HG03135 (cell line): ENCODE measurements at regions not wholly inside any gene's neighbourhood (a gene's known extent, or its start where the extent isn't known, plus 50 kb on each side); places are given as distances from the start of the nearest gene placed in this dataset.

Experiments used
- ATAC-seq: cut with Tn5 transposase; IDR thresholded peaks from one replicate; pipeline ENCODE4 v1.9.1; 2021; ENCODE audit warnings: mild to moderate bottlenecking, moderate library complexity; ENCODE audit not compliant: unreplicated experiment

DNA sequence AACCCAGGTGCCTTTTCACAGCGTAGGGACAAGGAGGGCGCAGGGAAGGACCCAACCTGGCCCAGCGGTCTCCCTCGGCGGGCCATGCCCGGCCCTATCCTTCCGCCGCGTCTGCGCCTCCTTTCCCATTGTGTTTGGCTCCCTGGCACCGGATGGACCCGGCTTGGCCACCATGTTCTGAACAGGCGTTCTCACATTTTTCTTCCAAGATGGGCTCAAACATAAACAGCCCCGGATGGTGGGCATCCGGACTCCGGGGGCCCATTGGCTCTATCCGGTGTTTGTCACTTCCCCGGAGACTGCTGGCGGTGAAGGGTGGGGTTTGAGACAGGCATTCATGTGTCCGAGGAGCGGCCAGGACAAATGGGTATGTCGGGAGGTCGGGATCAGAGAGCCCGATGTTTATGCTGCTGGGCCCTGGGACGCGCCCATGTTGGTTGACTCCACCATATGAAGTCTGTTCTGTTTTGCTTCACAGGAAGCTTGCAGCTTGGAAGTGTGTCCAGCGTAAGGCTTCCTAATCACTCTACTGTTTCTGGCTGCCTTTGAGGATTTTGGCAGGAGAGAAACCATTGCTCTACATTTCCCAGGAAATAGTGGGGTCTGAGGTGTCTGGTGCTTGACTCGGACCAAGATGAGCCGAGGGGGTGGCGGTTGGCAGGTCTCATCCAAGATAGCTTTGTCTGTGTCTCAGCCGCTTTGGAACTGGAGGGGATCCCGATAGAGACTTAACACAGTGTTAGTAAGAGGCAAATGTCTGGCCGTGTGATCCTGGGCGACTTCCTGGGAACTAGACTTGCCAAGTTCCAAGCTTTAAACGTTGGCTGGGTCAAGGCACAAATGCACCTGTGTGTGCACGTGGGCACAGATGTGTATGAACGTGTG lies 188.3 kb downstream of the IRF8 start:
- ATAC-seq = no peak

DNA sequence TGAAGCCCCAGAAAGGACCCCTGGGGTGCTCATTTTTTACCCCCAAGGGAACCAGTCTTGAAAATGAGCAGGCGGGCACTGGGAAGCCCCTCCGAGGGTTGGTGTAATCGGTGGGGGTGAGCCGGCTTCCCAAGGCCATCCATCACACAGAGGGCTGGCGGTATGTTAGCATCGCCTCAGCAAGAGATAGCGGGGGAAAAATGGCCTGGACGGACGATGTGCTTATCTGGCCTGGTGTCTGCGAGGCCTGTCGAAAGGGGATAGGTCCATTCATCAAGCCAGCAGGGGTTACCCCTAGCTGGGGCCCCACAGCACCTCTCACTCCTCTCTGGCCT lies 188.9 kb downstream of the IRF8 start:
- no peak for ATAC-seq

- ATAC-seq = no peak
Measured at GRCh38 chr16:86088287-86088686, 189.3 kb downstream of the IRF8 start.

DNA sequence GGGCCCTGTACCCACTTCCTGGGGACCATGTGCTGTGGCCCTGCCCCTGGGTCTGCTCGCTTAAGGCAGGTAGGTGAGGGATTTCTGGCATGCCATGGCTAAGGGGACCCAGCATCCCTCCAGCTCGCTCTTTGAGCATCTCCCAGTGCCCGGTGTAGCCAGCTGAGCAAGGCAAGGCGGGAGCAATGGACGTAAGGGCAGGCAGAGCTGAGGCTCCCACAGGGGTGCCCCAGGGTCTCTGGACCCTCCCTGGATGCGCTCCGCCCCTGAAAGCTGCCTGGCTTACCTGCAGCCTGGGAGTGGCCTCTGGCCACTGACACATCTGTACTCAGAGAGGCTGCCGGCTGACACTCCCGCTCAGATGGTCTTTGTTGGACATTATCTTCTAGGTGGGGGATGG lies 189.9 kb downstream of the IRF8 start:
- no peak for ATAC-seq

DNA sequence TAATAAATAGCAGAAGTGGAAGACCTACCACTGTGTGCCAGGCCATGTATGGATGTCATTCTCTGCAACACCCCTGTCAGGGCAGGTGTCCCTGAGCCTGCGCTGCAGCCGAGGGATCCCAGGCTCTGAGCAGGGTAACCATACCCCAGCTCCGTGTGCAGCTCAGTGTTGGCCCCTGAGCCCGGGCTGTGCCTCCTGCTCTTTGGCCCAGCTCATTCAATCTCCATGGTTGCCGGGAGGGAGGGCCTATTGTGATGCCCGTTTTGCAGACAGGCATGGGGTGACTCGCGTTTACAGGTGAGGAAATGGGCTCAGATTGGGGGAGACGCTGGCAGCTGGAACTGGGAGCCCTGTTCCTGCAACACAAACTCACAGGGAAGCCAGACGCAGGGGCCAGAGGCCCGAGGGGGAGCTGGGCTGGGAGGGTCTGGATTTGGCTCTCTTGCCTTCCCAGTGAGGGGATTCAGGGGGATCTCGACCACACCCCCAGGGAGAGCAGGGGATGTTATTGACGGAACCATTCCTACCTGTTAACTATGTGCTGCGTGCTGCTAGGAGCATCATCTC lies 190.5 kb downstream of the IRF8 start:
- ATAC-seq = no peak

DNA sequence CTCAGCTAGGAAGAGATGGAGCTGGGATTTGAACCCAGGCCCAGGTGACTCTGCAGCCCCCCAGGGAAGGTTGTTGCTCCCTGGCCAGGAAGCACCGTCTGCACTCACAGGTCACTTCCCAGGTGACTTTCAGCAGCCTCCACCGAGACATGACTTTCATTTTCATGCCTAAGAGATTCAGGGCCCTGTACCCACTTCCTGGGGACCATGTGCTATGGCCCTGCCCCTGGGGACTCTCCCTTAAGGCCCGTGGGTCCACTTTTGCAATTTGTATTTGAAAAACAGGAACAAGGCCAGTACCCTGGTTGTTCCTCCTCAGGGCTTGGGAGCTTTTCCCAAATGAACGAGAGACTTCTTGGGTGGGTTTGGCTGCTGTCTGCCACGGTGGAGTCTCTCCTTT lies 191.0 kb downstream of the IRF8 start:
- no peak for ATAC-seq

DNA sequence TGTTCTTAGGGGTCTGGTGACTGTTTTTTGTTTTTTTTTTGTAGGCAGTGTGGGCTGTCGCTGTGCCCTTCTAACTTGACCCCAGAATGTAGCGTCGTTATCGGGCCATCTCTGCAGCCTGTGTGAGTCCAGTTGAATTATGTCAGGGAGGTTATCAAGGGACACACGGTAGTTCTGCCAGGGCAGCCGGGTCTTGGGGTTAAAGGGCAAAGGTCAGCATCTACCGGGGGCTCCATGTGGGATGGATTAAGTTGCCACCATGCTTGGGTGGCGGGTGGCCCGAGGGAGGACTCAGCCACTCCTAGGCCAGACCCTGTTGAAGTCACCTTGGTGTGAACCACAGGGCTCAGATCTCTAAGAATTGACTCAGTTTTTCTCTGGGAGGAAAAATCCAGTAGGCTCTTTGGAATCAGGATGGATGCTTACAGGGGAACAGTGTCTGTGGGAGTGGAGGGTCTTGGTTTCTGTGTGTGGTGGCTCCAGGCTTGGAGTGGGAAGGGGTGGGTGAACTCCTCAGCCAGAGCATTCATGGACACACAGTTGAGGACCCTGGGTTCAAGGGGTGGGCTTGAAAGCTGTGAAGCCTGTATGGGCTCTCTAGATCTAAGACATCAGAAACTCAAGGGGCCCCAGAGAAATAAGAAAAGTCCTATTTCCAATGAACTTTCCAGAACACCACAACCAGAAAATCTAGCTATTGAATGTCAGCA lies 191.7 kb downstream of the IRF8 start:
- ATAC-seq = no peak

GRCh38 chr16:86091976-86092375 lies 193.0 kb downstream of the IRF8 start:
- ATAC-seq = no peak

- no peak for ATAC-seq
Measured at GRCh38 chr16:86092586-86093480, 193.9 kb downstream of the IRF8 start.

DNA sequence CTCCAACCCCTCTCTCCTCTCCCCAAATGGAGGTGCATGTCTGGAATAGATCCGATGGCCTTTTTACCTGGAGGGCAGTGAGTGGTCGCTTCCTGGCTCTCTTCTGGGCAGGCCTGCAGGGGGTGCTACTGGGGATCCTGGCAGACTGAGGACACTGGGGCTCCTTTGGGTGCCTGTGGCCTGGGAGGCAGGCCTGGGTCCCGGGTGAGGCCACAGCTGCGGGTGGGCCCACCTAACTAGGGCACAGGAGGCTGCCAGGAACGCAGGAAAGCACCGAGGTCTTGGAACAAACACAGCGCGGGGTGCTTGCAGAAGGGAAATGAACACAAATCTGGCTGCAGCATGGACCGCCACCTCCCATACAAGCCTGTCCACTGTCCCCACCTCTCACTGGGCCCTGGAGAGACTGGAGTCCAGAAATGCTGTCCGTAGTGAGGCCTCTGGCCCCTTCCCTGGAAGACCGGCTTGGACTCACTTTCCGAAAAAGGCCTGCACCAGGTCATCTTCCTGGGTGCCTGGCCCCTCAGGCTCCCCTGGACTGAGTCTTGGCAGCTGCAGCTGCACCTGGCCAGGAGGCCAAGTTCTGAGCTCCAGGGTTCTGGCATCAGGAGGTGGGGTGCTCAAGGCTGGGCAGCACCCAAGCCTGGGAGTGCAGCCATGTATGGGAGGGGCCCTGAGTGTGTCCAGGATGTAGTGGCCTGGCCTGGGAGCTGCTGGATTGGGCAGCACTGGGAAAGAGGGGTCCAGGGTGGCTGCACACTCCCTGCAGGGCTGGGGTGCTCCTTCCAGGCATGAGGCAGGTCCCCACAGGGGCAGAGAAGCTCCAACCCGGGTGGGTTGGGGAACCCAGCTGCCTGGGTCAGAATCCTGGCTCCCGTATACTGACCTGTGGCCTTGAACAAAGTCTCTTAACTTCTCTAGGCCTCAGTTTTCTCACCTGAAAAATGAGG lies 195.1 kb downstream of the IRF8 start:
- no peak for ATAC-seq

DNA sequence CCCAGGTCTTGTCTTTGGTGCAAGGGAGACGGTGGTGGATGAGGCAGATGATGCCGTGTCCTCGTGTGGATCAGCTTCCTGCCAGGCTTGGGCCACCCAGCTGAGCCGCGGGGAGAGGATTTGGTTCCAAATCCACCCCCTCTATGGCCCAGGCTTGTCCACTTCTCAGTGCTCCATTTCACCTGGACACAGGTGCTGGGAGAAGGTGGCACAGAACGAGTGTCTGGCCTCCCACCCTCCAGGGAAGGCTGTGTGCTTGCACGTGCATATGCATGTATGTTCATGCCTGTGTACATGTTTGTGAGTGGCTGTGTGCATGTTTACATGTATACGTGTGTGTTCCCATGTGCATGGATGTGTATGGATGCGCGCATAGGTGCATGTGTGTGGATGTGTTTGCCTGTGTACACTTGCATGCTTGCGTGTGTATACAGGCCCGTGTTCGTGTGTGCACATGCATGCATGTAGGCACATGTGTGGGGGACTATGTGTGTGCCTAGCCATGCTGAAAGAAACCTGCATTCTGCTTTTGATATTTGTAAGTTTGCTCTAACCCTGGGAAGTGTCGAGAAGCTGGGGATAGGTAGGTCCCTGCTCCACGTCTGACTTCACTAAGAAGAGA lies 196.3 kb downstream of the IRF8 start:
- ATAC-seq = no peak

DNA sequence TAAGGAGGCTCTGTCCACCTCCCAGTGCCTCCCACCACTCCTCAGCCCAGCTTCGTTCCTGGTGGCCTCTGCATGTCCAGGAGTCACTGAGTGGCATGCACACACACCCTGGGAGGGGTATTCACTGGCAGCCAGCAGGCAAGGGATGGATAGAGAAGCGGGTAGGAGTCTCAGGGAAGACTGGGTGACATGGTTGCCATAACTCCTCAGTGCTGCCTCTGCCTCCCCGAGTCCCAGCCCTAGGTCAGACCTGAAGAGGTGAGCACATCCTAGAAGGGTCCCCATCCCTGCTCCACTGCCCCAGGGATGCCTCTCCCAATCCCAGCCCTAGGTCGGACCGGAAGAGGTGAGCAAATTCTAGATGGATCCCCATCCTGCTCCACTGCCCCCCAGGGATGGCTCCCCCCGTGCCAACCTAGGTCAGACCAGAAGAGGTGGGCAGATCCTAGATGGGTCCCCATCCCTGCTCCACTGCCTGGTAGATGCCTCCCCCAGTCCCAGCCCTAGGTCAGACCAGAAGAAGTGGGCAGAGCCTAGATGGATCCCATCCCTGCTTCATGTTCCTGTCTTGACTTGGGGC lies 197.0 kb downstream of the IRF8 start:
- no peak for ATAC-seq

GRCh38 chr16:86096850-86097249 lies 197.9 kb downstream of the IRF8 start:
- no peak for ATAC-seq

- ATAC-seq = no peak
Measured at GRCh38 chr16:86099326-86099725, 200.4 kb downstream of the IRF8 start.

- no peak for ATAC-seq
Measured at GRCh38 chr16:86100205-86101136, 201.5 kb downstream of the IRF8 start.

DNA sequence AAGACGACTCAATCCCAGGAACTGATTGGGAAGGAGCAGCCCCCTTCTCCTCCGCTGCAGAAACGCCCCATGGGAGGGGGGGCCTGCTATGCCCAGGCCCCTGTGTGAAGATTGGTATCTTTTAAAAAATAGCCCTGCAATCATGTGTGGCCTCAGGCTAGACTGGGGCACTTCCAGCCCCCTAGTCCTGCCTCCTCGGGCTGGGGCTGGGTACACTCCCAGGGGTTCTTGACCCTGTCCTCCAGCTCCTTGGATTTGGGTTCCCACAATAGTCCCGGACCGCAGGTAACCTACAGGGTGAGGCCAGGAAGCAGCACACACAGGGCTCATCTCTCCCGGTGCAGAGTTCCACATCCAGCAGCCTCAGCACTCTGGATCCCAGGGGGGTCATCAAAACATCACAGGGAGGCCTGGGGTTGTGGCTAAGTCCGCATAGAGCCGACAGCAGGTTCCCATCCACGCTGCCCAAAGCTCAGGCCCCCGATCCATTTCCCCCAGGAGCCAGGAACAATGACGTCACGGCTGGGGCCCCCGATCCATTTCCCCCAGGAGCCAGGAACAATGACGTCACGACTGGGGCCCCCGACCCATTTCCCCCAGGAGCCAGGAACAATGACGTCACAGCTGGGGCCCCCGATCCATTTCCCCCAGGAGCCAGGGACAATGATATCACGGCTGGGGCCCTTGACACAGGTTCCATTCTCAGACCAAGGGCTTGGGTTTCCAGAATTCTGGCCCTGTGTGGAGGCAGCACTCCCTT lies 202.4 kb downstream of the IRF8 start:
- ATAC-seq = no peak

DNA sequence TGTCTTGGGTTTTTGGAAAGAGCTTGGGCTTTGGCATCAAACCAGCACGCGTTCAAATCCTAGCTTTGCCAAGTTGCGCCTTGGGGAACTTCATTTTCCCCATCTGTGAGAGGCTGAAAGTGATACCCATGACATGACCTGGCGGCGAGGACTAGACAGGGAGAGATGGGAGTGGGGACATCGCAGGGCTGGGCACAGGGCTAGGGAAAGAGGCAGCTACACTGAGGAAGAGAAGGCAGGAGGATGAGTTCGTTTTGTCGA lies 202.9 kb downstream of the IRF8 start:
- no peak for ATAC-seq

DNA sequence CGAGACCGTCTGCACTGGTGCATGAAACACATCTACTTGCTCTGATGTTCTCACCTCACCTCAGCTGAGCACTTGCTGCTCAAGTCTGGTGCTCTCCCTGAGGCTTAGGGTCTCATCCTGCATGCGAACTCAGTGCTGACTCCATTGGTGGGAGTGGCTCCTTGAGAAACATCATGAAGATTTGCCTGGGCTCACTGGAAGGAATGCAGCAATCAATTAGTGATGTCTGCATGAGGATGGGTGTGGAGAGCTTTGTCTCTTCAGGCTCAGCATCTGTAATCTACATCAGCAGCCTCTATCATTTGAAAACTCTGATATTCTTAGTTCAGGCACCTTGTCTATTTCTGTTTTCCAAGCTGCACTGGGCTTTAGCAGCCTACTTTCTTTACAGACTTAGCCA lies 204.4 kb downstream of the IRF8 start:
- no peak for ATAC-seq
